HEK293 (cell line): ENCODE measurements at regions not wholly inside any gene's neighbourhood (a gene's known extent, or its start where the extent isn't known, plus 50 kb on each side); places are given as distances from the start of the nearest gene placed in this dataset.

Experiments
- CTCF ChIA-PET: fragments of 350-600 bp; formaldehyde crosslinking; extraction: SDS; loops from one replicate; lab custom pipeline; 2021; ENCODE audit warnings: antibody characterized with exemption; lab: Yijun Ruan, JAX
- POLR2A ChIA-PET: fragments of 300-600 bp; formaldehyde crosslinking; extraction: SDS; loops from one replicate; lab custom pipeline; 2020; ENCODE audit warnings: antibody characterized with exemption, inconsistent platforms; lab: Yijun Ruan, JAX
- H3K27ac ChIP-seq: fragments of 200-500 bp; sonication (Bioruptor generic); 2 replicates; pipeline ENCODE4 v1.5.1; 2014; ENCODE audit warnings: low read depth, low read length, control low read depth, inconsistent platforms; ENCODE audit errors: extremely low read depth
- H3K36me3 ChIP-seq, 2 experiments: fragments of 200-500 bp in 1 of 2; sonication (Bioruptor generic) in 1 of 2; 1 replicate in 1 of 2; 2 replicates in 1 of 2; pipeline ENCODE4 v1.5.1; 2014 to 2017; ENCODE audit warnings: inconsistent platforms in 2 of 2, low read length in 2 of 2; ENCODE audit not compliant: control insufficient read depth in 2 of 2, insufficient read depth in 1 of 2
- H3K4me1 ChIP-seq: fragments of 200-500 bp; sonication (Bioruptor generic); 2 replicates; pipeline ENCODE4 v1.5.1; 2014; ENCODE audit warnings: mild to moderate bottlenecking, low read length, inconsistent platforms; ENCODE audit not compliant: control insufficient read depth, insufficient read depth
- H3K4me3 ChIP-seq: 2 replicates; pipeline ENCODE4 v1.5.1; 2011; ENCODE audit warnings: low read depth, mild to moderate bottlenecking, control low read depth, low read length, moderate library complexity
- H3K9me3 ChIP-seq: fragments of 200-500 bp; sonication (Bioruptor generic); 2 replicates; pipeline ENCODE4 v1.5.1; 2014; ENCODE audit warnings: low read depth, low read length, inconsistent platforms; ENCODE audit not compliant: control insufficient read depth, insufficient read depth
- BCL11A ChIP-seq: fragments of 450-650 bp; formaldehyde crosslinking; IDR thresholded peaks from 2 replicates; pipeline ENCODE4 v1.5.1; 2016; ENCODE audit warnings: low read depth, missing biosample characterization, missing genetic modification characterization
- BCL11B ChIP-seq: fragments of 450-650 bp; formaldehyde crosslinking; IDR thresholded peaks from 2 replicates; pipeline ENCODE4 v1.5.1; 2016; ENCODE audit warnings: low read depth, missing biosample characterization, missing genetic modification characterization
- GLIS2 ChIP-seq: fragments of 450-650 bp; formaldehyde crosslinking; IDR thresholded peaks from 2 replicates; pipeline ENCODE4 v1.5.1; 2016; ENCODE audit warnings: missing biosample characterization, missing genetic modification characterization
- HOXD13 ChIP-seq: sonication (generic); formaldehyde crosslinking; IDR thresholded peaks from 2 replicates; pipeline ENCODE4 v1.8.0; 2022; ENCODE audit warnings: missing genetic modification reagents, borderline replicate concordance
- KLF16 ChIP-seq: fragments of 450-650 bp; formaldehyde crosslinking; IDR thresholded peaks from 2 replicates; pipeline ENCODE4 v1.5.1; 2017; ENCODE audit warnings: missing biosample characterization, missing genetic modification characterization
- ZNF114 ChIP-seq: fragments of 450-650 bp; formaldehyde crosslinking; IDR thresholded peaks from 2 replicates; pipeline ENCODE4 v1.5.0; 2017; ENCODE audit warnings: missing biosample characterization, missing genetic modification characterization
- ZNF133 ChIP-seq: fragments of 450-650 bp; formaldehyde crosslinking; IDR thresholded peaks from 2 replicates; pipeline ENCODE4 v1.5.1; 2016; ENCODE audit warnings: missing biosample characterization, missing genetic modification characterization
- ZNF16 ChIP-seq: fragments of 450-650 bp; formaldehyde crosslinking; IDR thresholded peaks from 2 replicates; pipeline ENCODE4 v1.5.1; 2016; ENCODE audit warnings: low read depth, missing biosample characterization, missing genetic modification characterization
- ZNF2 ChIP-seq: fragments of 450-650 bp; formaldehyde crosslinking; IDR thresholded peaks from 2 replicates; pipeline ENCODE4 v1.5.1; 2016; ENCODE audit warnings: missing biosample characterization, missing genetic modification characterization
- ZNF274 ChIP-seq, 2 experiments: fragments of 200-500 bp in 1 of 2; fragments of 450-650 bp in 1 of 2; sonication (Bioruptor generic) in 1 of 2; formaldehyde crosslinking in 1 of 2; IDR thresholded peaks; 2 replicates each; pipeline versions ENCODE4 v1.5.1 to v1.6.1; 2014 to 2016; ENCODE audit warnings: borderline replicate concordance in 1 of 2, inconsistent platforms in 1 of 2, low read length in 1 of 2, missing biosample characterization in 1 of 2, missing genetic modification characterization in 1 of 2
- ZNF302 ChIP-seq: fragments of 450-650 bp; formaldehyde crosslinking; IDR thresholded peaks from 2 replicates; pipeline ENCODE4 v1.5.1; 2016; ENCODE audit warnings: missing biosample characterization, missing genetic modification characterization, low read depth
- ZNF341 ChIP-seq: fragments of 450-650 bp; formaldehyde crosslinking; IDR thresholded peaks from 2 replicates; pipeline ENCODE4; 2016; ENCODE audit warnings: low read depth, missing biosample characterization, missing genetic modification characterization
- ZNF366 ChIP-seq: fragments of 450-650 bp; formaldehyde crosslinking; conservative IDR thresholded peaks from 2 replicates; pipeline ENCODE4 v1.5.1; 2016; ENCODE audit warnings: missing biosample characterization, missing genetic modification characterization
- ZNF404 ChIP-seq: fragments of 450-650 bp; formaldehyde crosslinking; IDR thresholded peaks from 2 replicates; pipeline ENCODE4 v1.5.1; 2017; ENCODE audit warnings: missing biosample characterization, missing genetic modification characterization
- ZNF433 ChIP-seq: fragments of 450-650 bp; formaldehyde crosslinking; IDR thresholded peaks from 2 replicates; pipeline ENCODE4 v1.5.1; 2016; ENCODE audit warnings: missing biosample characterization, missing genetic modification characterization, low read depth
- ZNF473 ChIP-seq: fragments of 450-650 bp; formaldehyde crosslinking; IDR thresholded peaks from 2 replicates; pipeline ENCODE4 v1.5.1; 2017; ENCODE audit warnings: missing biosample characterization, missing genetic modification characterization
- ZNF510 ChIP-seq: fragments of 450-650 bp; formaldehyde crosslinking; IDR thresholded peaks from 2 replicates; pipeline ENCODE4 v1.5.1; 2018; ENCODE audit warnings: mild to moderate bottlenecking, missing genetic modification characterization, missing biosample characterization; ENCODE audit not compliant: insufficient replicate concordance
- ZNF561 ChIP-seq: fragments of 450-650 bp; IDR thresholded peaks from 2 replicates; pipeline ENCODE4 v1.5.1; 2018; ENCODE audit warnings: missing biosample characterization, missing genetic modification characterization, borderline replicate concordance
- ZNF707 ChIP-seq: fragments of 450-650 bp; formaldehyde crosslinking; IDR thresholded peaks from 2 replicates; pipeline ENCODE4 v1.5.1; 2016; ENCODE audit warnings: missing biosample characterization, missing genetic modification characterization
- ZNF785 ChIP-seq: fragments of 450-650 bp; formaldehyde crosslinking; IDR thresholded peaks from 2 replicates; pipeline ENCODE4 v1.5.1; 2016; ENCODE audit warnings: missing biosample characterization, missing genetic modification characterization
- ZNF843 ChIP-seq: fragments of 450-650 bp; formaldehyde crosslinking; IDR thresholded peaks from 2 replicates; pipeline ENCODE4 v1.5.1; 2016; ENCODE audit warnings: missing biosample characterization, missing genetic modification characterization
- ZXDB ChIP-seq: fragments of 450-650 bp; formaldehyde crosslinking; IDR thresholded peaks from 2 replicates; pipeline ENCODE4 v1.5.1; 2016; ENCODE audit warnings: missing biosample characterization, missing genetic modification characterization
- TF ChIP-seq, protein P1 (sequence below): fragments of 450-650 bp; formaldehyde crosslinking; IDR thresholded peaks from 2 replicates; pipeline ENCODE4 v1.5.1; 2016; ENCODE audit warnings: missing biosample characterization, missing genetic modification characterization
- TF ChIP-seq, protein P2 (sequence below): IDR thresholded peaks from 2 replicates; pipeline ENCODE4 v1.6.1; 2011; ENCODE audit warnings: mild to moderate bottlenecking, low read depth, low read length, borderline replicate concordance
- TF ChIP-seq, protein P3 (sequence below): fragments of 450-650 bp; formaldehyde crosslinking; IDR thresholded peaks from 2 replicates; pipeline ENCODE4 v1.5.1; 2016; ENCODE audit warnings: missing biosample characterization, missing genetic modification characterization, low read depth
- TF ChIP-seq, protein P4 (sequence below): fragments of 450-650 bp; formaldehyde crosslinking; IDR thresholded peaks from 2 replicates; pipeline ENCODE4 v1.5.1; 2016; ENCODE audit warnings: missing biosample characterization, missing genetic modification characterization

DNA sequence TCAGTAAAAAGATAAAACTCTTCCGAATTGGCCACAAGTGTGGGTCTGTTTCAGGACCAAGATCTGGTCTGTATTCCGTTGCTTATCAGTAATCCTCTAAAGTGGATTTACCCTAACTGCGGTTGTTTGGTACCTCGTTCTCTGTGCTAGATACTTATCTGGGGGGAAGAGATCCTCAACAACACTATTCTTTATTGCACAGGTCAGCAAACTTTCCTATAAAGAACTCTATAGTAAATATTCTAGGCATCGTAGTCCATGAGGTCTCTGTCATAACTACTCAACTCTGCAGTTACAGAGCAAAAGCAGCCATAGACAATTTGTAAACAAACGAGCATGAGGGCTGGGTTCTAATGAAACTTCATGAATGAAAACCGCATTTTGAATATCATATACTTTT lies 335.8 kb upstream of the KIF2A start:
- CTCF ChIA-PET, result no interaction called here

DNA sequence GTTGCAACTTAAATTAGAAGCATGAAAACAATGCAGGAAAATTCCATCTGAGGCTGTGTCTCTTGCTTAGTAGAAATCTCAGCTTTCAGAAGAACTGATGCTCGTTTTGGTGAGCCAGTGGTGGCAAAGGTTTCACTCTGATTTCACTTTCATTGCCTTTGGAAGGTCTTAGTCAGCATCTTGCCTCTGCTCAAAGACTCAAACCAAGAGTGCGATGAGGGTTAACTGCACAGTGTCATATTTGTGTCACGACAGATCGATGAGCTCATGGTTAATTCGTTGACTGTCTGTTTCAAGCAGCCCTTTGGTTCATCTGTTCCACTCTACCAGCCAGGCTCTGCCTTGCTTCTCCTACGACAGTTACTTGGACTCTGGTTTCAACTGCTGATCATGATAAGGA lies 331.3 kb upstream of the KIF2A start:
- TF ChIP-seq ZNF433 (tag by site-specific recombination) (no peak), ZNF366 (tag by site-specific recombination) (no peak), HOXD13 (CRISPR knock-in tag) (no peak), ZNF785 (no peak), ZNF274 (IDR thresholded peaks at IDR 0.05; ENCODE audit: low read length) (no peak), ZNF274 (tag by site-specific recombination; IDR thresholded peaks at IDR 0.05; ENCODE audit: borderline replicate concordance) (no peak), BCL11B (tag by site-specific recombination) (no peak), BCL11A (no peak), ZNF707 (tag by site-specific recombination) (no peak)
- TF ChIP-seq, protein P1, sequence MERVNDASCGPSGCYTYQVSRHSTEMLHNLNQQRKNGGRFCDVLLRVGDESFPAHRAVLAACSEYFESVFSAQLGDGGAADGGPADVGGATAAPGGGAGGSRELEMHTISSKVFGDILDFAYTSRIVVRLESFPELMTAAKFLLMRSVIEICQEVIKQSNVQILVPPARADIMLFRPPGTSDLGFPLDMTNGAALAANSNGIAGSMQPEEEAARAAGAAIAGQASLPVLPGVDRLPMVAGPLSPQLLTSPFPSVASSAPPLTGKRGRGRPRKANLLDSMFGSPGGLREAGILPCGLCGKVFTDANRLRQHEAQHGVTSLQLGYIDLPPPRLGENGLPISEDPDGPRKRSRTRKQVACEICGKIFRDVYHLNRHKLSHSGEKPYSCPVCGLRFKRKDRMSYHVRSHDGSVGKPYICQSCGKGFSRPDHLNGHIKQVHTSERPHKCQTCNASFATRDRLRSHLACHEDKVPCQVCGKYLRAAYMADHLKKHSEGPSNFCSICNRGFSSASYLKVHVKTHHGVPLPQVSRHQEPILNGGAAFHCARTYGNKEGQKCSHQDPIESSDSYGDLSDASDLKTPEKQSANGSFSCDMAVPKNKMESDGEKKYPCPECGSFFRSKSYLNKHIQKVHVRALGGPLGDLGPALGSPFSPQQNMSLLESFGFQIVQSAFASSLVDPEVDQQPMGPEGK (tag by site-specific recombination), result no peak
- no peaks in the 10 kb centered on the region for H3K4me1 ChIP-seq
- no peak overlapping the region for H3K27ac ChIP-seq
- no peaks in the 10 kb centered on the region for H3K9me3 ChIP-seq
- ChIA-PET POLR2A (no interaction called here), CTCF (no interaction called here)
- no peak overlapping the region for H3K4me3 ChIP-seq
- no peaks in the 10 kb centered on the region for H3K36me3 ChIP-seq

More for the DNA sequence above, 335.8 kb upstream of the KIF2A start:
- POLR2A ChIA-PET, result interaction anchor here (0.6 kb wide), 1 partner anchor 626 kb away, joined by 3 read pairs; no protein-coding TSS in a partner anchor
- Histone ChIP-seq H3K9me3 (no peaks in the 10 kb centered on the region), H3K4me3 (no peak overlapping the region), H3K27ac (no peak overlapping the region), H3K4me1 (no peaks in the 10 kb centered on the region), H3K36me3 (no peaks in the 10 kb centered on the region)
- TF ChIP-seq ZNF341 (tag by site-specific recombination) (no peak), ZXDB (no peak), ZNF16 (no peak), ZNF843 (no peak), ZNF366 (tag by site-specific recombination) (no peak), ZNF302 (tag by site-specific recombination) (no peak), GLIS2 (tag by site-specific recombination) (no peak), ZNF404 (no peak), ZNF2 (tag by site-specific recombination) (no peak), ZNF510 (no peak), KLF16 (tag by site-specific recombination) (no peak), ZNF114 (tag by site-specific recombination) (no peak), ZNF473 (tag by site-specific recombination) (no peak), ZNF133 (tag by site-specific recombination) (no peak), ZNF561 (tag by site-specific recombination) (no peak)
- TF ChIP-seq, protein P2, sequence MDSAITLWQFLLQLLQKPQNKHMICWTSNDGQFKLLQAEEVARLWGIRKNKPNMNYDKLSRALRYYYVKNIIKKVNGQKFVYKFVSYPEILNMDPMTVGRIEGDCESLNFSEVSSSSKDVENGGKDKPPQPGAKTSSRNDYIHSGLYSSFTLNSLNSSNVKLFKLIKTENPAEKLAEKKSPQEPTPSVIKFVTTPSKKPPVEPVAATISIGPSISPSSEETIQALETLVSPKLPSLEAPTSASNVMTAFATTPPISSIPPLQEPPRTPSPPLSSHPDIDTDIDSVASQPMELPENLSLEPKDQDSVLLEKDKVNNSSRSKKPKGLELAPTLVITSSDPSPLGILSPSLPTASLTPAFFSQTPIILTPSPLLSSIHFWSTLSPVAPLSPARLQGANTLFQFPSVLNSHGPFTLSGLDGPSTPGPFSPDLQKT, result no peak
- TF ChIP-seq, protein P1 (tag by site-specific recombination), result no peak
- TF ChIP-seq, protein P3, sequence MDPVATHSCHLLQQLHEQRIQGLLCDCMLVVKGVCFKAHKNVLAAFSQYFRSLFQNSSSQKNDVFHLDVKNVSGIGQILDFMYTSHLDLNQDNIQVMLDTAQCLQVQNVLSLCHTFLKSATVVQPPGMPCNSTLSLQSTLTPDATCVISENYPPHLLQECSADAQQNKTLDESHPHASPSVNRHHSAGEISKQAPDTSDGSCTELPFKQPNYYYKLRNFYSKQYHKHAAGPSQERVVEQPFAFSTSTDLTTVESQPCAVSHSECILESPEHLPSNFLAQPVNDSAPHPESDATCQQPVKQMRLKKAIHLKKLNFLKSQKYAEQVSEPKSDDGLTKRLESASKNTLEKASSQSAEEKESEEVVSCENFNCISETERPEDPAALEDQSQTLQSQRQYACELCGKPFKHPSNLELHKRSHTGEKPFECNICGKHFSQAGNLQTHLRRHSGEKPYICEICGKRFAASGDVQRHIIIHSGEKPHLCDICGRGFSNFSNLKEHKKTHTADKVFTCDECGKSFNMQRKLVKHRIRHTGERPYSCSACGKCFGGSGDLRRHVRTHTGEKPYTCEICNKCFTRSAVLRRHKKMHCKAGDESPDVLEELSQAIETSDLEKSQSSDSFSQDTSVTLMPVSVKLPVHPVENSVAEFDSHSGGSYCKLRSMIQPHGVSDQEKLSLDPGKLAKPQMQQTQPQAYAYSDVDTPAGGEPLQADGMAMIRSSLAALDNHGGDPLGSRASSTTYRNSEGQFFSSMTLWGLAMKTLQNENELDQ (tag by site-specific recombination), result no peak
- TF ChIP-seq, protein P4, sequence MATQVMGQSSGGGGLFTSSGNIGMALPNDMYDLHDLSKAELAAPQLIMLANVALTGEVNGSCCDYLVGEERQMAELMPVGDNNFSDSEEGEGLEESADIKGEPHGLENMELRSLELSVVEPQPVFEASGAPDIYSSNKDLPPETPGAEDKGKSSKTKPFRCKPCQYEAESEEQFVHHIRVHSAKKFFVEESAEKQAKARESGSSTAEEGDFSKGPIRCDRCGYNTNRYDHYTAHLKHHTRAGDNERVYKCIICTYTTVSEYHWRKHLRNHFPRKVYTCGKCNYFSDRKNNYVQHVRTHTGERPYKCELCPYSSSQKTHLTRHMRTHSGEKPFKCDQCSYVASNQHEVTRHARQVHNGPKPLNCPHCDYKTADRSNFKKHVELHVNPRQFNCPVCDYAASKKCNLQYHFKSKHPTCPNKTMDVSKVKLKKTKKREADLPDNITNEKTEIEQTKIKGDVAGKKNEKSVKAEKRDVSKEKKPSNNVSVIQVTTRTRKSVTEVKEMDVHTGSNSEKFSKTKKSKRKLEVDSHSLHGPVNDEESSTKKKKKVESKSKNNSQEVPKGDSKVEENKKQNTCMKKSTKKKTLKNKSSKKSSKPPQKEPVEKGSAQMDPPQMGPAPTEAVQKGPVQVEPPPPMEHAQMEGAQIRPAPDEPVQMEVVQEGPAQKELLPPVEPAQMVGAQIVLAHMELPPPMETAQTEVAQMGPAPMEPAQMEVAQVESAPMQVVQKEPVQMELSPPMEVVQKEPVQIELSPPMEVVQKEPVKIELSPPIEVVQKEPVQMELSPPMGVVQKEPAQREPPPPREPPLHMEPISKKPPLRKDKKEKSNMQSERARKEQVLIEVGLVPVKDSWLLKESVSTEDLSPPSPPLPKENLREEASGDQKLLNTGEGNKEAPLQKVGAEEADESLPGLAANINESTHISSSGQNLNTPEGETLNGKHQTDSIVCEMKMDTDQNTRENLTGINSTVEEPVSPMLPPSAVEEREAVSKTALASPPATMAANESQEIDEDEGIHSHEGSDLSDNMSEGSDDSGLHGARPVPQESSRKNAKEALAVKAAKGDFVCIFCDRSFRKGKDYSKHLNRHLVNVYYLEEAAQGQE (tag by site-specific recombination), result no peak
